Endodermal cell (in vitro differentiated cells): ENCODE measurements at regions not wholly inside any gene's neighbourhood (a gene's known extent, or its start where the extent isn't known, plus 50 kb on each side); places are given as distances from the start of the nearest gene placed in this dataset.

Experiments used
- DNase-seq: peaks from one replicate; pipeline ENCODE4 v3.0.0-alpha.2; 2017
- H3K27ac ChIP-seq: 2 replicates; pipeline ENCODE4 v1.5.1; 2013; ENCODE audit warnings: mild to moderate bottlenecking, low read depth, low read length, moderate library complexity
- H3K27me3 ChIP-seq: 2 replicates; pipeline ENCODE4 v1.6.1; 2013; ENCODE audit warnings: mild to moderate bottlenecking, low read length, moderate library complexity; ENCODE audit not compliant: insufficient read depth, control insufficient read depth, poor library complexity, severe bottlenecking
- H3K36me3 ChIP-seq: 2 replicates; pipeline ENCODE4 v1.7.0; 2013; ENCODE audit warnings: mild to moderate bottlenecking, low read length, moderate library complexity; ENCODE audit not compliant: control insufficient read depth, insufficient read depth
- H3K4me1 ChIP-seq: one replicate; pipeline ENCODE4 v1.7.0; 2013; ENCODE audit warnings: low read length; ENCODE audit not compliant: control insufficient read depth, insufficient read depth
- H3K4me3 ChIP-seq: 2 replicates; pipeline ENCODE4 v1.5.1; 2013; ENCODE audit warnings: mild to moderate bottlenecking, low read length, moderate library complexity
- H3K9ac ChIP-seq: 2 replicates; pipeline ENCODE4 v1.6.1; 2013; ENCODE audit warnings: mild to moderate bottlenecking, low read length, moderate library complexity; ENCODE audit not compliant: poor library complexity, severe bottlenecking; ENCODE audit errors: extremely low read depth
- H3K9me3 ChIP-seq: 2 replicates; pipeline ENCODE4 v1.6.1; 2013; ENCODE audit warnings: mild to moderate bottlenecking, low read length, moderate library complexity; ENCODE audit not compliant: control insufficient read depth
- H3K27ac Mint-ChIP-seq: 2 replicates; pipeline ENCODE4 v1.8.0; 2020; ENCODE audit warnings: mixed read lengths
- H3K27me3 Mint-ChIP-seq: 2 replicates; pipeline ENCODE4 v1.8.0; 2021; ENCODE audit warnings: mild to moderate bottlenecking, mixed read lengths; ENCODE audit not compliant: insufficient read depth
- H3K36me3 Mint-ChIP-seq: 2 replicates; pipeline ENCODE4 v1.8.0; 2020; ENCODE audit warnings: low read depth, mixed read lengths
- H3K4me1 Mint-ChIP-seq: 2 replicates; pipeline ENCODE4 v1.8.0; 2020; ENCODE audit warnings: mixed read lengths
- H3K4me3 Mint-ChIP-seq: 2 replicates; pipeline ENCODE4 v1.8.0; 2020; ENCODE audit warnings: mild to moderate bottlenecking, moderate library complexity, mixed read lengths
- H3K9me3 Mint-ChIP-seq: 2 replicates; pipeline ENCODE4 v1.8.0; 2020; ENCODE audit warnings: mild to moderate bottlenecking, mixed read lengths
- CTCF ChIP-seq: fragments of 200-600 bp; sonication (generic); conservative IDR thresholded peaks from 2 replicates; pipeline ENCODE4 v1.5.0; 2021; ENCODE audit warnings: antibody characterized with exemption, mild to moderate bottlenecking
- WGBS, 2 experiments: methylation state at CpG; one replicate each; pipeline versions ENCODE4 v1.1.5 to v1.1.7; 2013; ENCODE audit warnings: missing lambda C conversion rate in 2 of 2, mixed read lengths in 1 of 2; ENCODE audit not compliant: insufficient coverage in 1 of 2, insufficient read length in 1 of 2; 5-methylcytosine and 5-hydroxymethylcytosine counted together

DNA sequence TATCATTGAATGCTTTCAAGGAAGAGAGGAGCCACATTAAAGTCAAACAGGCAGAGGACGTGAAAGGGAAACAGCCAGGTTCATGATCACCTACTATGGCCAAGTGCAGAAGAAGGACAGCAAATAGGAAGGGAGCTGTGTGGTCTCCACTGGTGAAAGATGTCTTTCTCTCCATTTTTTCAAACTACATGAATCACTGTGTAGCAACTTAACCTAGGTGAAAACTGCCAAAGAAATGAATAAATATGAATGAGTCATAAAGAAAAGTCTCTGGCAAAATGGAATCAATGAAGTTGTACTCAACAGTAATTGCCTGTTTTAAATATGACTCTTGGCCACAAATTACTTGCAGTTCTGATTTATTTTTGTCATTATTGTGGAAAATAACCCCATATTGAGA, 452.6 kb upstream of the PKDCC start:
- H3K27ac ChIP-seq = no peak overlapping the region
- no peak for TF ChIP-seq CTCF
- no peak for DNase-seq
- no peaks in the 10 kb centered on the region for H3K9me3 ChIP-seq
- no peaks in the 10 kb centered on the region for H3K36me3 ChIP-seq
- Mint-ChIP-seq H3K27me3 (no peaks in the 10 kb centered on the region), H3K27ac (no peak overlapping the region), H3K9me3 (no peaks in the 10 kb centered on the region), H3K4me3 (no peak overlapping the region), H3K4me1 (no peaks in the 10 kb centered on the region), H3K36me3 (no peaks in the 10 kb centered on the region)
- H3K27me3 ChIP-seq = no peaks in the 10 kb centered on the region
- H3K4me1 ChIP-seq = no peaks in the 10 kb centered on the region
- no peak overlapping the region for H3K4me3 ChIP-seq
- 41 to 67% methylated on average over 1 of the region's 1 CpG for WGBS, 2 experiments
- no peak overlapping the region for H3K9ac ChIP-seq

DNA sequence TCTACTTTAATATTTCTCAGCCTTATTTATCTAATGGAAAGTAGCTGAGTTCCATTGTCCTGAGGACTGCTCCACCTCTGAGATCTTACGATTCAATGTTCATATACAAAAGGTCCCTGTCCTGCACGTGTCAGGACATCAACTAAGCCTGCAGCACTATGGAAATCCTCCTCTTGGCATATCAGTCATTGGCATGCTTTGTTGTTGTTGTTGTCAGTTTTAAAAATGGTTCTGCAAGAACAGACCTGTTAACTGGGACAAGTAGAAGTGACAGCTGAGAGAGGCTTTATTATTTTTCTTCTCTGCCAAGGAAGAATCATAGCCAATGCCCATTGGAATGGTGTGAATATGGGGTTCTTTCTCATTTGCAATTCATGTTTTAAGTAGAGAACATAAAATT, 450.1 kb upstream of the PKDCC start:
- H3K9me3 Mint-ChIP-seq = no peaks in the 10 kb centered on the region
- no peaks in the 10 kb centered on the region for H3K27me3 Mint-ChIP-seq
- Histone ChIP-seq H3K27ac (no peak overlapping the region), H3K4me1 (no peaks in the 10 kb centered on the region), H3K9ac (no peak overlapping the region), H3K27me3 (no peaks in the 10 kb centered on the region), H3K36me3 (no peaks in the 10 kb centered on the region), H3K9me3 (no peaks in the 10 kb centered on the region), H3K4me3 (no peak overlapping the region)
- H3K27ac Mint-ChIP-seq = no peak overlapping the region
- no peak for DNase-seq
- no peaks in the 10 kb centered on the region for H3K36me3 Mint-ChIP-seq
- TF ChIP-seq CTCF = no peak
- WGBS, 2 experiments = 87 to 100% methylated on average over 1 to 2 of the region's 2 CpGs
- H3K4me1 Mint-ChIP-seq = no peaks in the 10 kb centered on the region
- no peak overlapping the region for H3K4me3 Mint-ChIP-seq

DNA sequence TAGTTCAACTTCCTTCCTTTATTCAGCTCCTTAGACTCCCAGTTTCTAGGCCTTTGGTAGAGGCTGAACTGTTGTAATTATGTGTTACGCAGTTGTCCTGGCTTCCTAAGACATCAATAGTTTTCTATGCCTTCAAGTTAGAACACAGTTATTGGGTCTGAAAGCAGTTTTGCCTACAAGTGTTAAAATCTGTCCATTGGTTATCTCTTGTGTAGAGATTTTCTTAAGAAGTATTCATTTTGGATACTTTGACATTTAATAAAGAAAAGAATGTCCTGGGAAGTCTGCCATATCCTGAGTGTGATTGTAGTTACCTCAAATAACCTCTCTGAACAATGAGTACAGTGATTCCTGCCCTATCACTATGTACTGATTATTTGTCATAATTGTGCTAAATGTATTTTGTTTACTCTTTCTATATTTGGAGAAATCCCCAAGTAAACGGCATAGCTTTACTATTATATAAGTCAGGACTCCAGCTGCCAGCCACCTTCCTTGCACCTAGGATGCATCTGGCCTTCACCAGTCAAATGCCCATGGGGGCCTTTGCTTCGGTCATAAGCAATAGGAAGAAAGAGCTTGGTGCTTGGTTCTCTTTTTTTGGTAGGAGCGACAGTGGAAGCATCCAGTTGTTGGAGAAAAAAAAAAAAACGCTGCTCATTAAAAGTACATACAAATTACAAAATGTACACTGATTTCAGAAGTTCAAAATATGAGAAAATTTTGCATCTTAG, 449.5 kb upstream of the PKDCC start:
- DNase-seq = no peak
- Mint-ChIP-seq H3K9me3 (no peaks in the 10 kb centered on the region), H3K27me3 (no peaks in the 10 kb centered on the region), H3K4me3 (no peak overlapping the region), H3K4me1 (no peaks in the 10 kb centered on the region), H3K27ac (no peak overlapping the region), H3K36me3 (no peaks in the 10 kb centered on the region)
- Histone ChIP-seq H3K27me3 (no peaks in the 10 kb centered on the region), H3K9me3 (no peaks in the 10 kb centered on the region), H3K9ac (no peak overlapping the region), H3K36me3 (no peaks in the 10 kb centered on the region), H3K4me1 (no peaks in the 10 kb centered on the region), H3K27ac (no peak overlapping the region), H3K4me3 (no peak overlapping the region)
- TF ChIP-seq CTCF = no peak
- 88% methylated on average over 3 of the region's 5 CpGs; no CpG with 5 or more reads in 1 of the 2 experiments for WGBS, 2 experiments
